ENCODE measurements at regions not wholly inside any gene's neighbourhood (a gene's known extent, or its start where the extent isn't known, plus 50 kb on each side); places are given as distances from the start of the nearest gene placed in this dataset.
A peak's percentile ranks its signal among the peaks of the same experiment; 100 is the strongest.
"Not testable (repeated sequence)": the region's sequence is repeated elsewhere in the genome, so short reads cannot be mapped to it uniquely, and the experiment has no call there.

- not testable (repeated sequence) for DNase-seq
Observed at GRCh38 chr16:31581065-31581464, 53.4 kb downstream of the AHSP start.

- DNase-seq: not testable (repeated sequence)
Observed at GRCh38 chr16:31601737-31602384, 74.2 kb downstream of the AHSP start.

GRCh38 chr16:31618130-31618529 lies 90.4 kb downstream of the AHSP start:
- DNase-seq: no peak

GRCh38 chr16:31636433-31636832 lies 108.7 kb downstream of the AHSP start:
- no peak for DNase-seq

GRCh38 chr16:31641279-31641678 lies 113.6 kb downstream of the AHSP start:
- no peak for DNase-seq

- DNase-seq: not testable (repeated sequence)
Observed at GRCh38 chr16:31655674-31656073, 128.0 kb downstream of the AHSP start.

GRCh38 chr16:31664683-31665482 lies 137.2 kb downstream of the AHSP start:
- no peak for DNase-seq

GRCh38 chr16:31674686-31675085 lies 147.0 kb downstream of the AHSP start:
- no peak for DNase-seq

- no peak for DNase-seq
Observed at GRCh38 chr16:31676731-31677130, 149.0 kb downstream of the AHSP start.

- no peak for DNase-seq
Observed at GRCh38 chr16:31678649-31679325, 151.1 kb downstream of the AHSP start.

GRCh38 chr16:31689331-31689730 lies 161.6 kb downstream of the AHSP start:
- not testable (repeated sequence) for DNase-seq

GRCh38 chr16:31692338-31692737 lies 164.6 kb downstream of the AHSP start:
- DNase-seq: not testable (repeated sequence)

GRCh38 chr16:31693733-31694132 lies 166.0 kb downstream of the AHSP start:
- DNase-seq: no peak

GRCh38 chr16:31694461-31694860 lies 166.8 kb downstream of the AHSP start:
- no peak for DNase-seq

- peak; percentile 59 for DNase-seq
Observed at GRCh38 chr16:31695667-31696066, 168.0 kb downstream of the AHSP start.

GRCh38 chr16:31696968-31697743 lies 169.5 kb downstream of the AHSP start:
- no peak for DNase-seq

GRCh38 chr16:31697744-31698125 lies 170.0 kb downstream of the AHSP start:
- DNase-seq: no peak

- DNase-seq: no peak
Observed at GRCh38 chr16:31698901-31699300, 171.2 kb downstream of the AHSP start.

- DNase-seq: no peak
Observed at GRCh38 chr16:31699601-31700000, 171.9 kb downstream of the AHSP start.

- DNase-seq: no peak
Observed at GRCh38 chr16:31700200-31700529, 172.5 kb downstream of the AHSP start.

- peak; percentile 87 for DNase-seq
Observed at GRCh38 chr16:31700530-31701388, 172.8 kb upstream of the ZNF267 start.

- DNase-seq: no peak
Observed at GRCh38 chr16:31701734-31702133, 171.9 kb upstream of the ZNF267 start.

All from CD4-positive, alpha-beta T cell treated with Interleukin-6 for 4 hours (primary cell).